Left renal pelvis (tissue), 4 donors: ENCODE measurements at regions not wholly inside any gene's neighbourhood (a gene's known extent, or its start where the extent isn't known, plus 50 kb on each side); places are given as distances from the start of the nearest gene placed in this dataset.
"Not testable (repeated sequence)": the region's sequence is repeated elsewhere in the genome, so short reads cannot be mapped to it uniquely, and the experiment has no call there.

ENCODE experiments used
- DNase-seq, 4 donors: peaks; one replicate each; pipeline ENCODE4 v3.0.0-alpha.2; 2013; ENCODE audit warnings: low read depth in 4 of 4, low spot score in 3 of 4

GRCh38 chrX:87924619-87925018 is 407.0 kb downstream of the KLHL4 start:
- DNase-seq = no peak

DNA sequence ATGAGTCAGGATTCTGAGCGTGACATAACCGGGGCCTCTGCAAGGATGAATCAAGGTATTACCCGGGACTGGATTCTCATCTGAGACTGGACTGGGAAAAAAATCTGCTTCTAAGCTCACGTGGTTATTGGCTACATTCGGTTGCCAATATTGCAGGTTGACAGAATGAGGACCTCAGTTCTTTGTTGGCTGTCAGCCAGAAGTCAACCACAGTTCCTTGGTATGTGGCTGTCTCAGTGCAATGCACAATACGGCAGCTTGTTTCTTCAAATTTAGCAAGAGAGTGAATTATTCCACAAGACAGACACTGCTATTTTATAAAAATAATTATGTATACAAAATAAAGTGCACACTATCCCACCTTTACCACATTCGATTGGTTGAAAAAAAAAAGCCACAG is 424.2 kb downstream of the KLHL4 start:
- no peak for DNase-seq

GRCh38 chrX:87961471-87961870 is 443.9 kb downstream of the KLHL4 start:
- DNase-seq = no peak

DNA sequence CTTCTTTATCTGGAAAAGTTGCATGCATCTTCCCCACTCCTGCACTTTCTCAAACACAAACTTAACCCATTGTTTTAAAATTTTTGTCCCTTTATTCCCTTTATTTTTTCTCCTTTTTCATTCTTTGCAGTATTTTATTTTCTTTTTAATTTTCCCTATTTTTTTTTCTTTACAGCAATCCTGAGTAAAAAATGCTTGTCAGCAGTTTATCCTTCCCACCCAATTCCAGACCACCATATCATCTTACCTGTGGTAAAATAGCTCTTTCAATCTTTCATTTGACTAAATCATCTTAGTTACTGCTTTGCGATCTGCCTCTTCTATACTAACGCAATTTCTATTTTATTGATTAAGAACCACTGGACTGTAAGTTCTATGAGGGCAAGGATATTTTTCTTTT is 450.5 kb downstream of the KLHL4 start:
- DNase-seq = no peak

- DNase-seq = not testable (repeated sequence)
Measured at GRCh38 chrX:87972121-87972520, 454.5 kb downstream of the KLHL4 start.

DNA sequence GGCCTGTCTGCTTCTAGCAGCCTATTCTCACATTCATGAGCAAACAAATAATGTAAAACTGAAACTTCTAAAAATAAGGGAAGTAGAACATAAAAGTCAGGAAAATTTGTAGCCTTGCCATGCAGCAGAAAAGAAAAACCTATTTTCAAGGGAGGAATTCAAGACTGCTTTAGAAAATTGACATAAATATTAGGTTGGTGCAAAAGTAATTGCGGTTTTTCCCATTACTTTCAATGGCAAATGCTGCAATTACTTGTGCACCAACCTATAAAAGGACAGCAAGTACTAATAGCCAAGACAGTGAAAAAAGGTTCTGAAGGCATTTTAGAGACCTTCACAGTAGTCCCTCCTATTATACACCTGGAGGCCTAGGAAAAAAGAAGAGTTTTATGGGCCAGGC is 457.8 kb downstream of the KLHL4 start:
- DNase-seq = no peak

DNA sequence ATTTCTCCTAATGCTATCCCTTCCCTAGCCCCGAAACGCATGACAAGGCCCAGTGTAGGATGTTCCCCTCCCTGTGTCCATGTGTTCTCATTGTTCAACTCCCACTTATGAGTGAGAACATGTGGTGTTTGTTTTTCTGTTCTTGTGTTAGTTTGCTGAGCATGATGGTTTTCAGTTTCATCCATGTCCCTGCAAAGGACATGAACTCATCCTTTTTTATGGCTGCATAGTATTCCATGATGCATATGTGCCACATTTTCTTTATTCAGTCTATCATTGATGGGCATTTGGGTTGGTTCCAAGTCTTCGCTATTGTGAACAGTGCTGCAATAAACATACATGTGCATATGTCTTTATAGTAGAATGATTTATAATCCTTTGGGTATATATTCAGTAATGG is 490.3 kb downstream of the KLHL4 start:
- DNase-seq = not testable (repeated sequence)

DNA sequence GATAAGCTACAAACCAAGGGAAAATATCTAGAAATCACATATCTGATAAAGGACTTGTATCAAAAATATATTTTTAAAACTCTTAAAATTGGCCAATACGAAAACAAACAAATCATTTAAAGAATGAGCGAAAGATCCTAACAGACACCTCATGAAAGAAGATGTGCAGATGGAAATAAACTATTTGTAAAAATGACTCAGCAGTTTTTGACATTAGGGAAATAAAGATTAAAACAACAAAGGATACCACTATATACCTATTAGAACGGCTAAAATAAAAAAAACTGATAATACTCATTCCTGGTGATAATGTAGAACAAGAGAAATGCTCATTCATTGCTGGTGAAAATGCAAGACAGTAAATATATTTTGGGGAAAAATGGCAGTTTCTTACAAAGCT is 506.4 kb downstream of the KLHL4 start:
- no peak for DNase-seq

GRCh38 chrX:88072339-88073030 is 554.9 kb downstream of the KLHL4 start:
- no peak for DNase-seq

DNA sequence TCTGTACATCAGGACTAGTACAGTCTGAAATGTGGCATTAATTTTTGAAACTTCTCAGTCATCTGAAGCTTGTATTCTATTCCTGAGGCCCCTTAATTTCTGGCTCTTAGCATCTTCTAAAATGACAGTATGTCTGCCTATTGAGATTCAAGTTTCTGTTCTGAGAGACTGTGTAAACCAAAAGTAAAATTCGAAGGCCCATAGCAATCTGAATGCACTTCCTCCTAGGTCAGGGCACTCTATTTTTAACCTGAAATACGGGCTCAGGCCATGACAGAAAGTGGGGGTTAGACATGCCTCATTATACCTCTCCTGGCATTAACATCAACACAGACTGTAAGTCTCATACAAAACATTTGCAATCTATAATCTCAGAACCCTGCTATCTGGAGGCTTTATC is 584.4 kb downstream of the KLHL4 start:
- no peak for DNase-seq

DNA sequence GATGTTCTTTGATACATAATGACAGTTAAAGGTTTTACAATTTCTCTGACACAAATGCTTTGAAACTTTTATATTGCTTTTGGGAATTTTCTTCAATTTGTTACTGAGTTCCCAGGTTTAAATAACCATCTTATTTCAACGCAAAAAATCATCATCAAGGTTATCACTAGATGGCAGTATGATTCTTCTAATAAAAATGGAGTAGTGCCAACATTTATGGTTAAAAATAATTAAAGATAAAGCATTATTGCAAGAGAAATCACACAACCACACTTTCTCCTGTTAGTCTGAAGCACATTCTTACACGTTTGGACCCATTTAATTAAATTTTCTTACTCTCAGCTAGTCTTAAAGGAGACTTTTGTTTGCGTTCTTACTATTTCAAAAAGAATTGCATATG is 611.3 kb upstream of the CPXCR1 start:
- DNase-seq = no peak

DNA sequence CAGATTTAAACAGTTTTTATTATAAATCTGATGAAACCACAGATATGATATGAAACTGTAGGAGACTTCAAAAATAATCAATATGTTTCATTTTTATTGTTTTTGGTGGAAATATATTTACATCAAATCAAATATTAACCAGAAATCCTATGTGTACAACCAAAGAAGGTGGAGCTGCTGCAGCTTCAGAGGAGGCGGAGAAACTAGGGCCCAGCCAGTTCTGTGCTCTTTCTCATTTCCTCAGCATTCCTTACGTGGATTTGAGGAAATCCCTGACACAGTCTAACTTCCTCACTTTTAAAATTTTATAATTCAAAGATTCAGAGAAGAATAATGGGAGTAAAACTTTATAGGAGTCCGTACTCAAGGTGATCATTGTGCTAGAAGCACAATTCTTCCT is 610.7 kb upstream of the CPXCR1 start:
- no peak for DNase-seq

GRCh38 chrX:88146577-88146976 is 600.4 kb upstream of the CPXCR1 start:
- no peak for DNase-seq

GRCh38 chrX:88170553-88170952 is 576.5 kb upstream of the CPXCR1 start:
- DNase-seq = no peak

DNA sequence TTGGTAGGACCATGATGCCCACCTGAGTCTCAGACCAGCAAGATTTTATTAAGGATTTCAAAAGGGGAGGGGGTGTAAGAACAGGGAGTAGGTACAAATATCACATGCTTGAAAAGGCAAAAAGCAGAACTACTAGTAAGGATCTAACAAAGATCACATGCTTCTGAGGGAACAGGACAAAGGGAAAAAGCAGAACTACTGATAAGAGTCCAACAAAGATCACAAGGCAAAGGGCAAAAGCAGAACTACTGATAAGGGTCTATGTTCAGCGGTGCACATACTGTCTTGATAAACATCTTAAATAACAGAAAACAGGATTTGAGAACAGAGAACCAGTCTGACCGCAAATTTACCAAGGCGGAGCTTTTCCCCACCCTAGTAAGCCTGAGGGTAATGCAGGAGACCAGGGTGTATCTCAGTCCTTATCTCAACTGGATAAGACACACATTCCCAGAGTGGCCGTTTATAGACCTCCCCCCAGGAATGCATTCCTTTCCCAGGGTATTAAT is 573.0 kb upstream of the CPXCR1 start:
- DNase-seq = not testable (repeated sequence)

DNA sequence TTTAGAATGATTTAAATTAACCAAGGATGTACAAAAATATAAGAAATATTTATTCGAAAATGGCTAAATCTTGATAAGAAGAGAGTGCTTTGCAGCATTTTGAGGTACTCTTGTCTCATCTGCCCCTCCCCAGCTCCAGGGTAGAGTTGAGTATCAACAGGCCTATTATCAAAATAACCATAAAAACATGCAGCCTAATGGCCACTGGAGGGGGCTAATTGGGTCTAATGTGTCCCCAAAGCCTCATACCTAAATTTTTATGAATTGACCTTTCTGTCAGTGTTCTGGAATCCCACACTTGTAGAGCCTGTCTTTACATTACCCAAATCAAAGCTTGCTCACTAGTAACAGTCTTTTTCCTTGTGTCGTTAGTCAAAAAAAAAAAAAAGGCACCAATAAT is 544.9 kb upstream of the CPXCR1 start:
- no peak for DNase-seq

GRCh38 chrX:88244066-88244465 is 503.0 kb upstream of the CPXCR1 start:
- no peak for DNase-seq

DNA sequence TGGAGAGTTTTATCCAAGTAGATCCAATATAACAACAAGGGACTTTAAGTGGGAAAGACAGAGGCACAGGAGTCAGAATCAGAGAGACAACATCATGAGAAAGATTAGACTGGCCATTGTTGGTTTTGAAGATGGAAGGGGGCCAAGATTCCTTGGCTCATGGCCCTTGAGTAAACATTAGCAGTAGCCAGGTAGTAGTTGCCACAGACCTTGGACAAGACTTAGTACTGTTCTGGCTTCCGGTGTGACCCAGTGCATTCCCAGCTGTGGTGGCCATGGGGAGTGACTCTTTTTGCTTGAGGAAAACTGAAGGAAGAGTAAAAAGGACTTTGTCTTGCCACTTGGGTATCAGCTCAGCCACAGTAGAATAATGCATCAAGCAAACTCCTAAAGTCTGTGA is 462.2 kb upstream of the CPXCR1 start:
- DNase-seq = no peak

- DNase-seq = not testable (repeated sequence)
Measured at GRCh38 chrX:88313972-88314371, 433.1 kb upstream of the CPXCR1 start.

DNA sequence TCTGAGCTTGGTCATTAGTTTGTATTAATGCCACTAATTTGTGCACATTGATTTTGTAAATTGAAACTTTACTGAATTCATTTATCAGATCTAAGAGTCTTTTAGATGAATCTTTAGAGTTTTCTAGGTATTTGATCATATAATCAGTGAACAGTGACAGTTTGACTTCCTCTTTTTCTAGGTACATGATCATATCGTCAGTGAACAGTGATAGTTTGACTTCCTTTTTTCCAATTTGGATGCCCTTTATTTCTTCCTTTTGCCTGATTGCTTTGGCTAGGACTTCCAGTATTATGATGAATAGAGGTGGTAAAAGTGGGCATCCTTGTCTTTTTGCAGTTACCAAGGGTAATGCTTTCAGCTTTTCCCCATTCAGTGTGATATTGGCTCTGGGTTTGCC is 421.4 kb upstream of the CPXCR1 start:
- DNase-seq = no peak

- peak in 1 of 4 donors; percentile 1 for DNase-seq
Measured at GRCh38 chrX:88355252-88355651, 391.8 kb upstream of the CPXCR1 start.

DNA sequence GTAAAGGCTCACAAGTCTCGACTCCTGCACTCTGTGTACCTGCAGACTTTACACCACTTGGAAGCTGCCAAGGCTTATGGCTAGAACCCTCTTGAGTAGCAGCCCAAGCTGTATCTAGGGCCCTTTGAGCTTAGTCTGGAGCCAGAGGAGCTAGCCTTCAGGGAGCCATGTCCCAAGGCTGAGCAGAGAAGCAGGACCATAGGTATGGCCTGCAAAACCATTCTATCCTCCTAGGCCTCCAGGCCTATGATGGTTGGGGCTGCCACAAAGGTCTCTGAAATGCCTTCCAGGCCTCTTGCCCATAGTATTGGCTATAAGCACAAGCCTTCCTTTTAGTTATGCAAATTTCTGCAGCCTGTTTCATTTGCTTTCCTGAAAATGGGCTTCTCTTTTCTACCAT is 380.7 kb upstream of the CPXCR1 start:
- DNase-seq = no peak

DNA sequence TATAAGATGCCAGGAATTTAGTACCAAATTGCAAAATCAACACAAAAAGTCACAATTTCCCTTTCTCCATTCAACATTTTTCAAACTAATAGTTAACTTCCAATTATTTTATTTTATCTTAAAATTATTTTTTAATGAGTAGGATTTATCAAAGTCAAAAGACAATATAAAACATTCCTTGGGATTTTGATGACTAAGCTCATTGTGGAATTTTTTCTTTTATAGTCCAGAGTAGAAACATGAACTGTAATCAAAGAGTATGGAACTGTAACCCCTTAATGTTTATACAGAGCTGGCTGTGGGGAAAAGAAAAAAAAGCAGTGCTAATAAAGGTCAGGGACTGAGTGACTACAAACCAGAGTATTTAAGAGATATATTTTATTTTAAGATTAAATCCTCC is 368.6 kb upstream of the CPXCR1 start:
- no peak for DNase-seq
